Cardiac fibroblast (primary cell): ENCODE measurements at regions not wholly inside any gene's neighbourhood (a gene's known extent, or its start where the extent isn't known, plus 50 kb on each side); places are given as distances from the start of the nearest gene placed in this dataset.

Experiments used
- DNase-seq, 2 donors: peaks; one replicate each; pipeline versions ENCODE4 v3.0.0 to v3.0.0-alpha.2; 2010; ENCODE audit warnings: low read depth in 2 of 2
- H3K4me3 ChIP-seq, 2 donors: replicated peaks in 1 of 2; 1 replicate in 1 of 2; 2 replicates in 1 of 2; pipeline ENCODE4 v1.5.1; 2011; ENCODE audit warnings: low read depth in 2 of 2, low read length in 2 of 2, mild to moderate bottlenecking in 2 of 2, moderate library complexity in 1 of 2
- CTCF ChIP-seq: IDR thresholded peaks from one replicate; pipeline ENCODE4 v1.5.1; 2011; ENCODE audit warnings: low read depth, mild to moderate bottlenecking, low read length, inconsistent platforms

GRCh38 chr7:157061979-157062378 is 51.5 kb upstream of the MNX1 start:
- no peak for TF ChIP-seq CTCF
- no peak for DNase-seq

GRCh38 chr7:157065046-157065445 is 54.6 kb upstream of the MNX1 start:
- TF ChIP-seq CTCF: no peak
- no peak for DNase-seq
- H3K4me3 ChIP-seq: no peak overlapping the region

More at GRCh38 chr7:157061979-157062378, 51.5 kb upstream of the MNX1 start:
- H3K4me3 ChIP-seq: no peak overlapping the region

DNA sequence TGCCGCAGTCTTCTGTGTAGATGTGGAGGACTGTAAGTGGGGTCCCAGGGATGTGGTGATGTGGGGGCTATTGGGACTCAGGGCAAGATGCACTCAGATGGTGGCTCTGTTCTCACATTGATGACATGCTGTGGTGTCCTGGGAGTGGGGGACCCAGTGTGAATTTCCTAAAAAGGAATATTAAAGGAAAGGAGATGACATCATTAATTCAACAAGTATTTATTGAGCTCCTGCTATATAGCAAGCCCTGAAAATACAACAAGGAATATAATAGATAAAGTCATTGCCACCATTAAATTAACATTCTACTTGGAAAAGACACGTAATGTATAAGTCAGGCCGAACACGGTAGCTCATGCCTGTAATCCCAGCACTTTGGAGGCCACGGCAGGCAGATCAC is 61.9 kb upstream of the MNX1 start:
- DNase-seq: no peak
- H3K4me3 ChIP-seq: no peak overlapping the region
- no peak for TF ChIP-seq CTCF

GRCh38 chr7:157073335-157073734 is 62.9 kb upstream of the MNX1 start:
- TF ChIP-seq CTCF: no peak
- DNase-seq: no peak
- H3K4me3 ChIP-seq: no peak overlapping the region

- DNase-seq: no peak
- H3K4me3 ChIP-seq: no peak overlapping the region
- no peak for TF ChIP-seq CTCF
These were observed 63.6 kb upstream of the MNX1 start for GRCh38 chr7:157073949-157074624.

DNA sequence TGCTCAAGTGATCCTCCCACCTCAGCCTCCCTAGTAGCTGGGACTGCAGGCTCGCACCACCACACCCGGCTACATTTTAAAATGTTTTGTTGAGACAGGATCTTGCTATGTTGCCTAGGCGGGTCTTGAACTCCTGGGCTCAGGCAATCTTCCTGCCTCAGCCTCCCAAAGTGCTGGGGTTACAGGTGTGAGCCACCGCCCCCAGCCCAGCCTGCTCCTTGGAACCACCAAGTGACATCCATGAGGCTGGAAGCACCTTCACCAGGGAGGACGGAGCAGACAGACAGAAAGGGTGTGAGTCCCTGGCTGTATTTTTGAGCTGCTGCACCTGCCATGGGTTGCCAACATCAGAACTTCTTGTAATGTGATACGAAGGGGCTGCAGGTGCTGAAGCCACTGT is 62.3 kb upstream of the UBE3C start:
- no peak for TF ChIP-seq CTCF
- DNase-seq: no peak
- no peak overlapping the region for H3K4me3 ChIP-seq

DNA sequence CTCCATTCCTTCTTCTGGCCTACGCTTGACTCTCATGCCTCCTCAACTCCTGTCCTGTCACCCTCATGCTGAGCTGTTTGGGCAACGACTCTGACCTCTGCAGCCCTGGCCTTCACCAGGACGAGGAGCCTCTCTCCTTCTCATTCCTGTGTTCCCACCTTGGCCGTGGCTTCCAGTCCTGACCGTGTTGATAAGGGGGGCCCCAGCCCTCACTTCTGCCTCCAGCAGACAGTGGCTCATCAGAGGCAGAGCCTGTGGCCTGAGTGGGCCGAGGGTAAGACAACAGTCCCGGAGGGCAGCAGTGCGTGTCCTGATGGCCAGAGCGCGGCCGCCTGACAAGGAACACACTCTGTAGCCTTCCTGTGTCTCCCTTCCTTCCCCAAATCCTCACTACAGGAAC is 61.7 kb upstream of the UBE3C start:
- no peak for DNase-seq
- no peak overlapping the region for H3K4me3 ChIP-seq
- TF ChIP-seq CTCF: no peak
